ENCODE measurements at regions not wholly inside any gene's neighbourhood (a gene's known extent, or its start where the extent isn't known, plus 50 kb on each side); places are given as distances from the start of the nearest gene placed in this dataset.

- no peak for DNase-seq
Measured at GRCh38 chr20:24097506-24098245, 109.1 kb upstream of the GGTLC1 start.

GRCh38 chr20:24096864-24097450 lies 108.4 kb upstream of the GGTLC1 start:
- no peak for DNase-seq

- no peak for DNase-seq
Measured at GRCh38 chr20:24096264-24096663, 107.7 kb upstream of the GGTLC1 start.

GRCh38 chr20:24095756-24096155 lies 107.2 kb upstream of the GGTLC1 start:
- no peak for DNase-seq

GRCh38 chr20:24095303-24095702 lies 106.7 kb upstream of the GGTLC1 start:
- DNase-seq: no peak

- no peak for DNase-seq
Measured at GRCh38 chr20:24089576-24089975, 101.0 kb upstream of the GGTLC1 start.

GRCh38 chr20:24086121-24086520 lies 97.5 kb upstream of the GGTLC1 start:
- no peak for DNase-seq

GRCh38 chr20:24084281-24084680 lies 95.7 kb upstream of the GGTLC1 start:
- no peak for DNase-seq

- DNase-seq: no peak
Measured at GRCh38 chr20:24081077-24081476, 92.5 kb upstream of the GGTLC1 start.

GRCh38 chr20:24079661-24080412 lies 91.3 kb upstream of the GGTLC1 start:
- DNase-seq: no peak

GRCh38 chr20:24077145-24077544 lies 88.6 kb upstream of the GGTLC1 start:
- DNase-seq: no peak

GRCh38 chr20:24070679-24071078 lies 82.1 kb upstream of the GGTLC1 start:
- DNase-seq: no peak

- no peak for DNase-seq
Measured at GRCh38 chr20:24066076-24066700, 77.6 kb upstream of the GGTLC1 start.

GRCh38 chr20:24064915-24065314 lies 76.3 kb upstream of the GGTLC1 start:
- no peak for DNase-seq

GRCh38 chr20:24064092-24064491 lies 75.5 kb upstream of the GGTLC1 start:
- DNase-seq: no peak

- no peak for DNase-seq
Measured at GRCh38 chr20:24063100-24063499, 74.5 kb upstream of the GGTLC1 start.

- DNase-seq: no peak
Measured at GRCh38 chr20:24060851-24061590, 72.4 kb upstream of the GGTLC1 start.

- no peak for DNase-seq
Measured at GRCh38 chr20:24059174-24059573, 70.6 kb upstream of the GGTLC1 start.

GRCh38 chr20:24056491-24056890 lies 67.9 kb upstream of the GGTLC1 start:
- no peak for DNase-seq

- DNase-seq: no peak
Measured at GRCh38 chr20:24052599-24053275, 64.2 kb upstream of the GGTLC1 start.

- DNase-seq: no peak
Measured at GRCh38 chr20:24051160-24051559, 62.6 kb upstream of the GGTLC1 start.

- no peak for DNase-seq
Measured at GRCh38 chr20:24050119-24050518, 61.5 kb upstream of the GGTLC1 start.

Data from NCI-H1694 treated with DMSO at 0.1 percent for 48 hours (cell line).